ENCODE measurements at regions not wholly inside any gene's neighbourhood (a gene's known extent, or its start where the extent isn't known, plus 50 kb on each side); places are given as distances from the start of the nearest gene placed in this dataset.
A peak's percentile ranks its signal among the peaks of the same experiment; 100 is the strongest.

GRCh38 chr3:135674508-135674907 is 291.0 kb upstream of the PPP2R3A start:
- DNase-seq (ENCODE audit: low read depth, low spot score) = no peak
- H3K4me3 ChIP-seq (ENCODE audit: low read length) = no peak overlapping the region

GRCh38 chr3:135678386-135678785 is 287.1 kb upstream of the PPP2R3A start:
- no peak for DNase-seq (ENCODE audit: low read depth, low spot score)
- H3K4me3 ChIP-seq (ENCODE audit: low read length) = no peak overlapping the region

GRCh38 chr3:135688003-135688402 is 277.5 kb upstream of the PPP2R3A start:
- DNase-seq (ENCODE audit: low read depth, low spot score) = no peak
- H3K4me3 ChIP-seq (ENCODE audit: low read length) = no peak overlapping the region

- H3K4me3 ChIP-seq (ENCODE audit: low read length) = no peak overlapping the region
- no peak for DNase-seq (ENCODE audit: low read depth, low spot score)
These were observed 274.9 kb upstream of the PPP2R3A start for GRCh38 chr3:135690664-135691063.

GRCh38 chr3:135691240-135691639 is 274.3 kb upstream of the PPP2R3A start:
- H3K4me3 ChIP-seq (ENCODE audit: low read length) = no peak overlapping the region
- DNase-seq (ENCODE audit: low read depth, low spot score) = no peak

- DNase-seq (ENCODE audit: low read depth, low spot score) = no peak
- no peak overlapping the region for H3K4me3 ChIP-seq (ENCODE audit: low read length)
These were observed 271.4 kb upstream of the PPP2R3A start for GRCh38 chr3:135694142-135694541.

- H3K4me3 ChIP-seq (ENCODE audit: low read length) = no peak overlapping the region
- DNase-seq (ENCODE audit: low read depth, low spot score) = no peak
These were observed 265.8 kb upstream of the PPP2R3A start for GRCh38 chr3:135699741-135700140.

GRCh38 chr3:135706758-135707375 is 258.7 kb upstream of the PPP2R3A start:
- H3K4me3 ChIP-seq (ENCODE audit: low read length) = no peak overlapping the region
- DNase-seq (ENCODE audit: low read depth, low spot score) = no peak

- H3K4me3 ChIP-seq (ENCODE audit: low read length) = no peak overlapping the region
- DNase-seq (ENCODE audit: low read depth, low spot score) = no peak
These were observed 246.1 kb upstream of the PPP2R3A start for GRCh38 chr3:135719449-135719848.

GRCh38 chr3:135728007-135728721 is 237.4 kb upstream of the PPP2R3A start:
- H3K4me3 ChIP-seq (ENCODE audit: low read length) = no peak overlapping the region
- no peak for DNase-seq (ENCODE audit: low read depth, low spot score)

GRCh38 chr3:135731546-135731945 is 234.0 kb upstream of the PPP2R3A start:
- no peak overlapping the region for H3K4me3 ChIP-seq (ENCODE audit: low read length)
- no peak for DNase-seq (ENCODE audit: low read depth, low spot score)

- H3K4me3 ChIP-seq (ENCODE audit: low read length) = no peak overlapping the region
- DNase-seq (ENCODE audit: low read depth, low spot score) = peak; percentile 32
These were observed 228.8 kb upstream of the PPP2R3A start for GRCh38 chr3:135736740-135737139.

GRCh38 chr3:135739779-135740178 is 225.7 kb upstream of the PPP2R3A start:
- no peak for DNase-seq (ENCODE audit: low read depth, low spot score)
- no peak overlapping the region for H3K4me3 ChIP-seq (ENCODE audit: low read length)

- H3K4me3 ChIP-seq (ENCODE audit: low read length) = no peak overlapping the region
- no peak for DNase-seq (ENCODE audit: low read depth, low spot score)
These were observed 225.3 kb upstream of the PPP2R3A start for GRCh38 chr3:135740211-135740610.

GRCh38 chr3:135740751-135741150 is 224.8 kb upstream of the PPP2R3A start:
- DNase-seq (ENCODE audit: low read depth, low spot score) = no peak
- H3K4me3 ChIP-seq (ENCODE audit: low read length) = no peak overlapping the region

- no peak for DNase-seq (ENCODE audit: low read depth, low spot score)
- H3K4me3 ChIP-seq (ENCODE audit: low read length) = no peak overlapping the region
These were observed 213.5 kb upstream of the PPP2R3A start for GRCh38 chr3:135751991-135752390.

- H3K4me3 ChIP-seq (ENCODE audit: low read length) = no peak overlapping the region
- DNase-seq (ENCODE audit: low read depth, low spot score) = peak; percentile 9
These were observed 212.7 kb upstream of the PPP2R3A start for GRCh38 chr3:135752851-135753250.

- no peak for DNase-seq (ENCODE audit: low read depth, low spot score)
These were observed 212.0 kb upstream of the PPP2R3A start for GRCh38 chr3:135753506-135753905.

GRCh38 chr3:135755330-135756105 is 210.0 kb upstream of the PPP2R3A start:
- H3K4me3 ChIP-seq (ENCODE audit: low read length) = no peak overlapping the region
- no peak for DNase-seq (ENCODE audit: low read depth, low spot score)

More at GRCh38 chr3:135753506-135753905, 212.0 kb upstream of the PPP2R3A start:
- no peak overlapping the region for H3K4me3 ChIP-seq (ENCODE audit: low read length)

GRCh38 chr3:135756106-135756668 is 209.3 kb upstream of the PPP2R3A start:
- DNase-seq (ENCODE audit: low read depth, low spot score) = no peak
- H3K4me3 ChIP-seq (ENCODE audit: low read length) = no peak overlapping the region
